Motor neuron (in vitro differentiated cells): ENCODE measurements at regions not wholly inside any gene's neighbourhood (a gene's known extent, or its start where the extent isn't known, plus 50 kb on each side); places are given as distances from the start of the nearest gene placed in this dataset.

Source experiments
- ATAC-seq, 8 experiments: fragments of 200-7000 bp; cut with Tn5 transposase; replicated peaks in 6 of 8; 2 replicates each; pipeline ENCODE4 v1.8.0; 2021; ENCODE audit warnings: mild to moderate bottlenecking in 8 of 8, moderate library complexity in 8 of 8
- H3K27ac ChIP-seq, 2 donors: fragments of 250-450 bp; sonication (Bioruptor Pico); 2 replicates each; pipeline ENCODE4 v1.9.0; 2021; ENCODE audit warnings: antibody characterized with exemption in 2 of 2, mild to moderate bottlenecking in 2 of 2, moderate library complexity in 1 of 2
- H3K4me1 ChIP-seq, 2 donors: fragments of 250-450 bp; sonication (Bioruptor Pico); replicated peaks in 1 of 2; 2 replicates each; pipeline ENCODE4 v1.6.1; 2021; ENCODE audit warnings: antibody characterized with exemption in 2 of 2, mild to moderate bottlenecking in 2 of 2, moderate library complexity in 1 of 2
- H3K4me3 ChIP-seq, 5 donors: fragments of 250-450 bp; sonication (Bioruptor Pico); 2 replicates each; pipeline ENCODE4 v1.9.0; 2021; ENCODE audit warnings: antibody characterized with exemption in 5 of 5, mild to moderate bottlenecking in 5 of 5, moderate library complexity in 4 of 5
- WGBS, 10 experiments: fragments of 450-650 bp; shearing (Covaris generic); methylation state at CpG; one replicate each; pipeline ENCODE4 v1.0.0; 2022; 5-methylcytosine and 5-hydroxymethylcytosine counted together
- in situ Hi-C, 9 experiments: fragments of 400-800 bp; cut with MboI; loops; one replicate each; pipeline ENCODE4 v1.15.0; 2021; ENCODE audit warnings: low sequenced_read_pairs in 9 of 9, low pct_unique_long_range_greater_than_20kb in 2 of 9; ENCODE audit not compliant: unreplicated experiment in 9 of 9

GRCh38 chr19:13619203-13619632 is 112.9 kb upstream of the CACNA1A start:
- no peak overlapping the region for H3K4me3 ChIP-seq
- H3K27ac ChIP-seq = no peak overlapping the region
- in situ Hi-C loops = loop anchor here in 6 of 9 experiments (25.0 kb wide), 2 partner anchors 93 to 243 kb away; no protein-coding TSS in a partner anchor
- peaks cover 18 to 21% of the 10 kb centered on the region in 2 donors for H3K4me1 ChIP-seq
- ATAC-seq = peak in 3 of 8 experiments; percentile 20 to 42 (median 22)

GRCh38 chr19:13615890-13616289 is 109.6 kb upstream of the CACNA1A start:
- H3K27ac ChIP-seq = no peak overlapping the region
- WGBS, 10 experiments = 20 to 70% (median 40%) methylated on average over 1 to 4 of the region's 9 CpGs; no CpG with 5 or more reads in 5 of the 10 experiments
- in situ Hi-C loops = loop anchor here in 6 of 9 experiments (25.0 kb wide), 2 partner anchors 96 to 246 kb away; no protein-coding TSS in a partner anchor
- no peaks in the 10 kb centered on the region for H3K4me1 ChIP-seq
- ATAC-seq = peak in 1 of 8 experiments; percentile 12
- no peak overlapping the region for H3K4me3 ChIP-seq

- Histone ChIP-seq H3K27ac (no peak overlapping the region), H3K4me1 (no peaks in the 10 kb centered on the region), H3K4me3 (no peak overlapping the region)
- no peak for ATAC-seq
- in situ Hi-C loops = loop anchor here in 6 of 9 experiments (25.0 kb wide), 2 partner anchors 99 to 249 kb away; no protein-coding TSS in a partner anchor
- 40 to 88% (median 79%) methylated on average over 1 to 10 of the region's 13 CpGs; no CpG with 5 or more reads in 2 of the 10 experiments for WGBS, 10 experiments
Measured at GRCh38 chr19:13613447-13613846, 107.2 kb upstream of the CACNA1A start.

- H3K4me1 ChIP-seq = no peaks in the 10 kb centered on the region
- no peak overlapping the region for H3K4me3 ChIP-seq
- H3K27ac ChIP-seq = no peak overlapping the region
- WGBS, 10 experiments = 20 to 80% (median 64%) methylated on average over 1 to 2 of the region's 2 CpGs; no CpG with 5 or more reads in 4 of the 10 experiments
- in situ Hi-C loops = loop anchor here in 6 of 9 experiments (25.0 kb wide), 2 partner anchors 101 to 251 kb away; no protein-coding TSS in a partner anchor
- ATAC-seq = no peak
Measured at GRCh38 chr19:13611596-13611995, 105.3 kb upstream of the CACNA1A start.

- H3K27ac ChIP-seq = no peak overlapping the region
- no peak overlapping the region for H3K4me3 ChIP-seq
- WGBS, 10 experiments = 4 to 83% (median 47%) methylated on average over 1 to 10 of the region's 15 CpGs; no CpG with 5 or more reads in 4 of the 10 experiments
- in situ Hi-C loops = loop anchor here in 6 of 9 experiments (25.0 kb wide), 2 partner anchors 102 to 252 kb away; no protein-coding TSS in a partner anchor
- H3K4me1 ChIP-seq = no peaks in the 10 kb centered on the region
- ATAC-seq = peak in 2 of 8 experiments; percentile 35 to 72
Measured at GRCh38 chr19:13610039-13610691, 103.9 kb upstream of the CACNA1A start.

GRCh38 chr19:13606156-13606555 is 99.9 kb upstream of the CACNA1A start:
- Histone ChIP-seq H3K4me1 (no peaks in the 10 kb centered on the region), H3K4me3 (no peak overlapping the region), H3K27ac (no peak overlapping the region)
- WGBS, 10 experiments = 62 to 90% (median 86%) methylated on average over 2 to 7 of the region's 13 CpGs; no CpG with 5 or more reads in 5 of the 10 experiments
- in situ Hi-C loops = loop anchor here in 7 of 9 experiments (10.0 to 25.0 kb wide), 3 partner anchors 106 to 256 kb away; no protein-coding TSS in a partner anchor
- ATAC-seq = no peak

- 63 to 100% (median 77%) methylated on average over 1 to 4 of the region's 4 CpGs for WGBS, 10 experiments
- no peaks in the 10 kb centered on the region for H3K4me1 ChIP-seq
- H3K27ac ChIP-seq = no peak overlapping the region
- in situ Hi-C loops = loop anchor here in 7 of 9 experiments (10.0 to 25.0 kb wide), 3 partner anchors 107 to 257 kb away; no protein-coding TSS in a partner anchor
- H3K4me3 ChIP-seq = no peak overlapping the region
- ATAC-seq = no peak
Measured at GRCh38 chr19:13604902-13605586, 98.8 kb upstream of the CACNA1A start.

- WGBS, 10 experiments = 43 to 92% (median 82%) methylated on average over 1 to 6 of the region's 6 CpGs; no CpG with 5 or more reads in 3 of the 10 experiments
Measured at GRCh38 chr19:13600802-13601201, 94.5 kb upstream of the CACNA1A start.

GRCh38 chr19:13600091-13600490 is 93.8 kb upstream of the CACNA1A start:
- ATAC-seq = no peak
- H3K27ac ChIP-seq = no peak overlapping the region
- in situ Hi-C loops = loop anchor here in 7 of 9 experiments (10.0 to 25.0 kb wide), 3 partner anchors 112 to 262 kb away; no protein-coding TSS in a partner anchor

More at GRCh38 chr19:13600802-13601201, 94.5 kb upstream of the CACNA1A start:
- no peak for ATAC-seq
- in situ Hi-C loops = loop anchor here in 7 of 9 experiments (10.0 to 25.0 kb wide), 3 partner anchors 111 to 261 kb away; no protein-coding TSS in a partner anchor
- Histone ChIP-seq H3K27ac (no peak overlapping the region), H3K4me3 (no peak overlapping the region), H3K4me1 (peaks cover 0 to 2% of the 10 kb centered on the region in 2 donors)

GRCh38 chr19:13599681-13600080 is 93.4 kb upstream of the CACNA1A start:
- WGBS, 10 experiments = 100% methylated on average over 3 of the region's 22 CpGs; no CpG with 5 or more reads in 9 of the 10 experiments
- ATAC-seq = no peak
- Histone ChIP-seq H3K4me1 (peaks cover 0 to 2% of the 10 kb centered on the region in 2 donors), H3K27ac (no peak overlapping the region), H3K4me3 (no peak overlapping the region)
- in situ Hi-C loops = loop anchor here (10.0 to 25.0 kb wide), 8 partner anchors 113 to 612 kb away; partner anchors contain the start of genes MISP3 (in 1 of the 9), NFIX (in 1 of the 9) and PALM3 (in 1 of the 9)

More at GRCh38 chr19:13600091-13600490, 93.8 kb upstream of the CACNA1A start:
- 40 to 100% (median 60%) methylated on average over 1 to 2 of the region's 9 CpGs; no CpG with 5 or more reads in 7 of the 10 experiments for WGBS, 10 experiments
- Histone ChIP-seq H3K4me3 (no peak overlapping the region), H3K4me1 (peaks cover 0 to 2% of the 10 kb centered on the region in 2 donors)

GRCh38 chr19:13598098-13598497 is 91.8 kb upstream of the CACNA1A start:
- in situ Hi-C loops = loop anchor here in 6 of 9 experiments (10.0 to 25.0 kb wide), 7 partner anchors 117 to 611 kb away; partner anchors contain the start of genes MISP3 (in 1 of the 6), NFIX (in 1 of the 6) and PALM3 (in 1 of the 6)
- ATAC-seq = peak in 2 of 8 experiments; percentile 22 to 45
- H3K4me3 ChIP-seq = no peak overlapping the region
- H3K27ac ChIP-seq = no peak overlapping the region
- peaks cover 0 to 2% of the 10 kb centered on the region in 2 donors for H3K4me1 ChIP-seq

GRCh38 chr19:13597640-13598039 is 91.4 kb upstream of the CACNA1A start:
- in situ Hi-C loops = loop anchor here in 6 of 9 experiments (10.0 to 25.0 kb wide), 7 partner anchors 117 to 610 kb away; partner anchors contain the start of genes MISP3 (in 1 of the 6), NFIX (in 1 of the 6) and PALM3 (in 1 of the 6)
- 0% methylated on average over 1 to 3 of the region's 3 CpGs; no CpG with 5 or more reads in 7 of the 10 experiments for WGBS, 10 experiments
- Histone ChIP-seq H3K27ac (no peak overlapping the region), H3K4me1 (peaks cover 0 to 2% of the 10 kb centered on the region in 2 donors), H3K4me3 (no peak overlapping the region)
- ATAC-seq = peak; percentile 91 to 99 (median 96)
